K562 (cell line): ENCODE measurements at regions not wholly inside any gene's neighbourhood (a gene's known extent, or its start where the extent isn't known, plus 50 kb on each side); places are given as distances from the start of the nearest gene placed in this dataset.

Experiments used
- ATAC-seq: fragments of 200-7000 bp; cut with Tn5 transposase; 3 replicates; pipeline ENCODE4 v1.9.1; 2020; ENCODE audit warnings: moderate library complexity
- BruUV-seq: library from RNA; stranded (reverse); fragments of 400-500 nt; replicated peaks from 2 replicates; lab custom pipeline; 2021; lab: Mats Ljungman, UMichigan
- CTCF ChIA-PET: fragments of 300-600 bp; formaldehyde crosslinking; extraction: SDS; loops from one replicate; lab custom pipeline; 2021; ENCODE audit warnings: low intra/inter-chr PET ratio; lab: Yijun Ruan, JAX
- POLR2A ChIA-PET: fragments of 300-600, 350-650 bp; sonication (Branson Sonifier 250); formaldehyde crosslinking; extraction: SDS; loops from one replicate; lab custom pipeline; 2021; ENCODE audit warnings: antibody characterized with exemption, inconsistent platforms; lab: Yijun Ruan, JAX
- DNase-seq, 4 experiments: peaks; one replicate each; pipeline versions ENCODE4 v3.0.0 to v3.0.0-alpha.2; 2011 to 2018; ENCODE audit warnings: low spot score in 3 of 4, mixed read lengths in 3 of 4; ENCODE audit errors: extremely low read depth in 1 of 4
- FAIRE-seq: peaks from 2 replicates; lab custom pipeline; 2011; peaks lifted over from hg19 to GRCh38; lab: Jason Lieb, UNC
- H2AFZ ChIP-seq: 2 replicates; pipeline ENCODE4 v1.6.0; 2011; ENCODE audit warnings: low read depth, low read length, control low read depth, inconsistent platforms
- H3K27ac ChIP-seq: fragments of 200-600 bp; 3 replicates; pipeline ENCODE4 v1.8.0; 2011; ENCODE audit warnings: low read depth, mild to moderate bottlenecking, control low read depth, inconsistent platforms, low read length, moderate library complexity, mixed read lengths; ENCODE audit errors: extremely low read depth
- H3K27me3 ChIP-seq, 2 experiments: fragments of 300-600 bp in 1 of 2; 2 replicates in 1 of 2; 3 replicates in 1 of 2; pipeline versions ENCODE4 v1.6.0 to v1.8.0; 2011; ENCODE audit warnings: inconsistent platforms in 2 of 2, low read length in 2 of 2, mild to moderate bottlenecking in 1 of 2, mixed read lengths in 1 of 2, moderate library complexity in 1 of 2; ENCODE audit not compliant: control insufficient read depth in 2 of 2, insufficient read depth in 2 of 2
- H3K36me3 ChIP-seq: fragments of 300-600 bp; 3 replicates; pipeline ENCODE4 v1.8.0; 2011; ENCODE audit warnings: mild to moderate bottlenecking, low read length, inconsistent platforms; ENCODE audit not compliant: control insufficient read depth, insufficient read depth
- H3K4me1 ChIP-seq, 2 experiments: fragments of 200-600 bp in 1 of 2; replicated peaks in 1 of 2; 2 replicates in 1 of 2; 3 replicates in 1 of 2; pipeline versions ENCODE4 v1.5.1 to v1.8.0; 2011; ENCODE audit warnings: inconsistent platforms in 2 of 2, low read length in 2 of 2, mild to moderate bottlenecking in 1 of 2, mixed read lengths in 1 of 2, moderate library complexity in 1 of 2; ENCODE audit not compliant: control insufficient read depth in 2 of 2, insufficient read depth in 2 of 2
- H3K4me2 ChIP-seq: 2 replicates; pipeline ENCODE4 v1.6.1; 2011; ENCODE audit warnings: low read length, control low read depth, inconsistent platforms, mixed read lengths; ENCODE audit not compliant: insufficient read depth
- H3K4me3 ChIP-seq: fragments of 200-600 bp; sonication (generic), shearing (Covaris generic); 2 replicates; pipeline ENCODE4 v1.5.1; 2016; ENCODE audit warnings: control low read depth, inconsistent platforms
- H3K79me2 ChIP-seq: fragments of 200-600 bp; 3 replicates; pipeline ENCODE4 v1.8.0; 2011; ENCODE audit warnings: low read length, inconsistent platforms; ENCODE audit not compliant: control insufficient read depth, insufficient read depth
- H3K9ac ChIP-seq, 2 experiments: 2 replicates each; pipeline versions ENCODE4 v1.6.0 to v1.6.1; 2011; ENCODE audit warnings: low read depth in 2 of 2, low read length in 2 of 2, control low read depth in 1 of 2, inconsistent platforms in 1 of 2, mild to moderate bottlenecking in 1 of 2, mixed read lengths in 1 of 2; ENCODE audit not compliant: insufficient read depth in 1 of 2
- H3K9me1 ChIP-seq: one replicate; pipeline ENCODE4 v1.6.0; 2011; ENCODE audit warnings: inconsistent platforms, mild to moderate bottlenecking, low read length, moderate library complexity; ENCODE audit not compliant: control insufficient read depth, insufficient read depth
- H3K9me3 ChIP-seq: replicated peaks from 2 replicates; pipeline ENCODE4 v1.5.1; 2011; ENCODE audit warnings: low read depth, low read length, inconsistent platforms; ENCODE audit not compliant: control insufficient read depth, insufficient read depth
- H4K20me1 ChIP-seq: replicated peaks from 2 replicates; pipeline ENCODE4 v1.6.1; 2011; ENCODE audit warnings: low read length, inconsistent platforms, mixed read lengths; ENCODE audit not compliant: control insufficient read depth, insufficient read depth
- BCL6 ChIP-seq: fragments of 250-450 bp; sonication (Bioruptor Pico); IDR thresholded peaks from 2 replicates; pipeline ENCODE4 v1.4.0; 2020
- DEAF1 ChIP-seq: fragments of 450-650 bp; formaldehyde crosslinking; IDR thresholded peaks from 2 replicates; pipeline ENCODE4 v1.4.0; 2020; ENCODE audit warnings: mild to moderate bottlenecking, moderate library complexity
- DMBX1 ChIP-seq: fragments of 250-450 bp; sonication (Bioruptor Pico); IDR thresholded peaks from 2 replicates; pipeline ENCODE4 v1.8.0; 2022; ENCODE audit warnings: inconsistent platforms, mild to moderate bottlenecking, moderate library complexity, borderline replicate concordance
- HEY1 ChIP-seq: fragments of 250-450 bp; sonication (Bioruptor Pico); IDR thresholded peaks from 2 replicates; pipeline ENCODE4 v1.5.0; 2020; ENCODE audit warnings: mild to moderate bottlenecking, moderate library complexity, borderline replicate concordance
- HMGXB4 ChIP-seq: sonication (generic); formaldehyde crosslinking; IDR thresholded peaks from 2 replicates; pipeline ENCODE4 v1.8.1; 2023; ENCODE audit warnings: mild to moderate bottlenecking, missing genetic modification reagents
- MEF2A ChIP-seq: IDR thresholded peaks from 2 replicates; pipeline ENCODE4 v1.6.1; 2011; ENCODE audit warnings: low read depth, mild to moderate bottlenecking, low read length, moderate library complexity; ENCODE audit not compliant: control insufficient read depth
- NCOA2 ChIP-seq, 2 experiments: fragments of 450-650 bp; IDR thresholded peaks; 2 replicates each; pipeline ENCODE4 v1.6.1; 2018; ENCODE audit warnings: mild to moderate bottlenecking in 2 of 2, moderate library complexity in 1 of 2; ENCODE audit not compliant: partially characterized antibody in 2 of 2
- SMC3 ChIP-seq: conservative IDR thresholded peaks from 2 replicates; pipeline ENCODE4 v1.6.1; 2011; ENCODE audit warnings: low read depth, low read length, improper control_type of control experiment; ENCODE audit not compliant: insufficient read depth
- ZBTB9 ChIP-seq: fragments of 450-650 bp; formaldehyde crosslinking; IDR thresholded peaks from 2 replicates; pipeline ENCODE4 v1.4.0; 2020; ENCODE audit warnings: mild to moderate bottlenecking, moderate library complexity
- ZC3H8 ChIP-seq: fragments of 450-650 bp; IDR thresholded peaks from 2 replicates; pipeline ENCODE4 v1.6.1; 2017
- ZFP30 ChIP-seq: fragments of 250-450 bp; sonication (Bioruptor Pico); IDR thresholded peaks from 2 replicates; pipeline ENCODE4 v1.8.0; 2022; ENCODE audit warnings: moderate library complexity, mild to moderate bottlenecking, inconsistent platforms, borderline replicate concordance
- ZFP36 ChIP-seq: fragments of 150-350 bp; IDR thresholded peaks from 2 replicates; pipeline ENCODE4 v1.6.1; 2018; ENCODE audit warnings: low read length, low read depth; ENCODE audit not compliant: partially characterized antibody
- ZNF830 ChIP-seq: fragments of 250-450 bp; sonication (Bioruptor Pico); IDR thresholded peaks from 2 replicates; pipeline ENCODE4 v1.5.0; 2021; ENCODE audit warnings: mild to moderate bottlenecking
- WGBS: fragments of 100-300 bp; shearing (Covaris generic); methylation state at CpG from one replicate; pipeline ENCODE4 v1.1.6; 2016; ENCODE audit warnings: low coverage, mixed read lengths; ENCODE audit not compliant: insufficient coverage; ENCODE audit errors: missing lambda C conversion rate; 5-methylcytosine and 5-hydroxymethylcytosine counted together
- in situ Hi-C: fragments of 300-500 bp; cut with MboI; formaldehyde crosslinking; loops from 4 replicates; pipeline ENCODE4 v1.15.0; 2018; ENCODE audit warnings: inconsistent platforms, mixed read lengths
- intact Hi-C: fragments of 100-400 bp; cut with micrococcal nuclease; formaldehyde crosslinking; loops from 2 replicates; pipeline ENCODE4 v1.14.2; 2022

GRCh38 chr13:57988276-57988675 is 356.7 kb downstream of the PCDH17 start:
- H3K9ac ChIP-seq: no peak overlapping the region
- intact Hi-C loops: no loop called here
- no peaks in the 10 kb centered on the region for H3K4me1 ChIP-seq
- H3K4me3 ChIP-seq: no peak overlapping the region
- FAIRE-seq (no peak), ATAC-seq (no peak), DNase-seq (no peak)
- no peaks in the 10 kb centered on the region for H3K79me2 ChIP-seq
- CTCF ChIA-PET: no interaction called here
- no peaks in the 10 kb centered on the region for H3K9me1 ChIP-seq
- 0% methylated on average over 2 of the region's 2 CpGs for WGBS
- no peaks in the 10 kb centered on the region for H3K36me3 ChIP-seq
- no peaks in the 10 kb centered on the region for H4K20me1 ChIP-seq
- no peaks in the 10 kb centered on the region for H3K27me3 ChIP-seq
- no peak overlapping the region for H3K27ac ChIP-seq
- no peak for TF ChIP-seq DEAF1 (CRISPR knock-in tag)
- no peak for TF ChIP-seq ZNF830 (CRISPR knock-in tag)
- no peak for TF ChIP-seq ZFP30
- TF ChIP-seq, all 486 proteins: peak for 0
- POLR2A ChIA-PET: no interaction called here
- in situ Hi-C loops: no loop called here
- no peak overlapping the region for H3K4me2 ChIP-seq
- H2AFZ ChIP-seq: no peak overlapping the region
- BruUV-seq: no TSS peak
- no peaks in the 10 kb centered on the region for H3K9me3 ChIP-seq

GRCh38 chr13:57991041-57991440 is 359.5 kb downstream of the PCDH17 start:
- DNase-seq (no peak), ATAC-seq (no peak), FAIRE-seq (no peak)
- H2AFZ ChIP-seq: no peak overlapping the region
- H3K9me1 ChIP-seq: no peaks in the 10 kb centered on the region
- BruUV-seq: no TSS peak
- no peak overlapping the region for H3K4me2 ChIP-seq
- H3K4me3 ChIP-seq: no peak overlapping the region
- H3K27me3 ChIP-seq: no peaks in the 10 kb centered on the region
- H3K9me3 ChIP-seq: no peaks in the 10 kb centered on the region
- H3K4me1 ChIP-seq: no peaks in the 10 kb centered on the region
- in situ Hi-C loops (no loop called here), intact Hi-C loops (no loop called here)
- ChIA-PET CTCF (no interaction called here), POLR2A (no interaction called here)
- H3K36me3 ChIP-seq: no peaks in the 10 kb centered on the region
- no peaks in the 10 kb centered on the region for H3K79me2 ChIP-seq
- H3K9ac ChIP-seq: no peak overlapping the region
- WGBS: 0% methylated on average over 2 of the region's 5 CpGs
- no peak overlapping the region for H3K27ac ChIP-seq
- no peaks in the 10 kb centered on the region for H4K20me1 ChIP-seq
- TF ChIP-seq ZC3H8 (no peak), MEF2A (no peak), SMC3 (no peak), ZBTB9 (no peak), BCL6 (no peak), HMGXB4 (no peak), DMBX1 (CRISPR knock-in tag) (no peak), HEY1 (CRISPR knock-in tag) (no peak), NCOA2 (IDR thresholded peaks at IDR 0.05; ENCODE audit: partially characterized antibody in 2 of 2) (no peak), ZFP36 (no peak)
